NCI-H2171 (cell line): ENCODE measurements at regions not wholly inside any gene's neighbourhood (a gene's known extent, or its start where the extent isn't known, plus 50 kb on each side); places are given as distances from the start of the nearest gene placed in this dataset.
"Not testable (repeated sequence)": the region's sequence is repeated elsewhere in the genome, so short reads cannot be mapped to it uniquely, and the experiment has no call there.

ENCODE experiments used
- DNase-seq: peaks from one replicate; lab custom pipeline; 2025; lab: John Stamatoyannopoulos, UW

DNA sequence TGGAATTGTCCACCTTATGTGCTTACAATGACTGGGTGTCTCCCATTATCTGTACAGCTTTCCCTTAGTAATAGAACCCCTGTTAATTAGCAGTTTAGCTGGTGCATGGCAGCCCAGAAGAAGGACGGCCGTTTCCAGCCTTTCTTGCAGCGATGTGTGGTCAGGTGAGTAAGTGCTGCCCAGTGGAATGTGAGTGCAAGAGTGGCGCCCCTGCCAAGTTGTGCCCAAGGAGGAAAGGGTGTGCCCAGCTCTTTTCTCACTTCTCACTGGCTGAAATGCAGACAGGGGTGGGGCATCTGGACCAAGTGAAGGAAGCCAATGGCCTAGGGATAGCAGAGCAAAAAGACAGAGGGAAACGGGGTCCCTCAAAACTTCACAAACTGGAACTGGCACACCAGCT lies 296.8 kb downstream of the PREX1 start:
- no peak for DNase-seq

DNA sequence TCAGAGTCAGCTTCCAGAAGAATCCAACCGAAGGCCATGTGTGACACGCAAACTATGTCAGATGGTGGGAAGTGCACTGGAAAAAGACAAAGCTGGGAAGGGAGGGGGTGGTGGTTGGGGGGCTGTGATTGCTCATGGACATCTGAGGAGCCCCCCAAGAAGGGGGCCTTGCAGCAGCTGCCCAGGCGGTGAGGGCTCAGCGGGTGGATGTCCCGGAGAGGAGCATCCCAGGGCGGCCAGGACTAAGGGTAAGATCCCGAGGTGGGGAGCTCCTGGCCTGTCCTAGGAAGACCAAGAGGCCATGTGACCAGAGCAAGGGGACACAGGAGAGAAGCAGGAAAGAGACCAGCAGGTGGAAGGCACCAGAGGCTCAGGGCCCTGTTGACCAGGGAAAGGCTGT lies 299.5 kb downstream of the PREX1 start:
- no peak for DNase-seq

DNA sequence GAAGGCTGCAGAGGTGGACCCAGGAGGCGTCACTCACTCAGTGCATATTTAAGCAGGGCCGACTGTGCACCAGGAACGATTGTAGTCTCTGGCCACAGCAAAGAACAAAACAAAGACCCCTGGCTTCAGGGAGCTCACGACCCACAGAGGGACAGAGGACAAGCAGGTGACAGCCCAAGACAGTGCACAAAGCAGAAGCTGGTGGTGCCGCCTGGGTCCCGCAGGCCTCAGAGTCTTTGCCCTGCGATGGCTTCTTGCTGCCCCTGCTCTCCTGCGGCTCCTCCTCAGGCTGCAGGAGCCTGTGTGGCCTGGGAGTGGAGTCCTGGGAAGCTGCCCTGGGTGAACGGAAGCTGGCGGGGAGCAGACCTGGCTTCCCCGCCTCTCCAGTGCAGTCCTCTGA lies 300.0 kb downstream of the PREX1 start:
- DNase-seq: no peak

DNA sequence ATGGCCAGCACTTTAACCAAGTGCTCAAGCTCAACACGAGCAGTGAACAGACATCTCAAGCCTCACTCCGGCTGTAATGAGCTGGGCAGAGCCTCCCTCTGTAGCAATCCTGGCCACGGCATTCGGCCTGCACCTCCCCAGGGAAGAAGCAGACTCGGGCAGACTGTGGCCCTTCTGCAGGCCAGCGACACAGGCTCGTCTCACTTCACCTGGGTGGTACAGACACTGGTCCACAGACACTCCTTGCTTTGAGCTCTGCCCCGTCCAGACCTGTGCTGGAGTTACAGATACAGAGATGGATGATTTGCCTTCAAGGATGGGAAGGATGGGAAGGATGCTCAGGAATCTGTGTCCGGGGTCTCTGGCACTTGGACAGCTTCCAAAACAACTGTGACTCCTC lies 300.9 kb downstream of the PREX1 start:
- no peak for DNase-seq

DNA sequence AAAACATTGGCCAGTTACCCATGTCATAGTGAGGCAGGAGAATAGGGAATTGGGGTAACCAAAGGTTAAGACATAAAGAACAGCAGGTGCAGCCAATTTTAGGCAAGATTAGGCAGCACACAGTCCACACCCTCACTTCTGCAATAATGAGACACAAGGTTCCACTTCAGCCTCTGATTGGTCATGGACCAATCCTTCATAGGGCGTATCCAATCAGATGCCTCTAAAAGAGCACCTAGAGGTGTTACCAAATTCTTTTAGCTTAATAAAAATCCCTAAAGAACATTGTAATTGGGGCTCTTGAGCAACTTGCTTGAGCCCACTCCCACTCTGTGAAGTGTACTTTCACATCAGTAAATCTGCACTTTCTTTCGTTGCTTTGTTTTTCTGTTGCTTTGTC lies 302.4 kb downstream of the PREX1 start:
- DNase-seq: no peak

DNA sequence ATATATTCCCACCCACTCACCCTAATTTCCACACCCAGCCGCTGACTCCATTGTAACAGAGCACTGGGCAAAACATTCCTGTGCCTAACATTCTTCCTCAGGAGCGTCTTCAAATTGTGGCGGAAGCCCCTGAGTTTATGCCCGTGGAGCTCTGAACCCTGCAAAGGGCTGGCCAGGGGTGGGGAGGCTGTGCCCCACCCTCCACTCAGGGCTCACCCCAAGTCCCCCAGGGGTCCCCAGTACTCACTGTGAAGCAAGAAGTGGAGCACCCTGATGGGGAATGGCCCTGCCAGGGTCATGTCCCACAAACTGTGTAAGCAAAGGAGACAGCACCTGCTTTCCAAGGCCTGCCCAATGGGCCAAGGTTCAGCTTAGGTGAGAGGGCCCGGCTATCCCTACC lies 303.2 kb downstream of the PREX1 start:
- no peak for DNase-seq

DNA sequence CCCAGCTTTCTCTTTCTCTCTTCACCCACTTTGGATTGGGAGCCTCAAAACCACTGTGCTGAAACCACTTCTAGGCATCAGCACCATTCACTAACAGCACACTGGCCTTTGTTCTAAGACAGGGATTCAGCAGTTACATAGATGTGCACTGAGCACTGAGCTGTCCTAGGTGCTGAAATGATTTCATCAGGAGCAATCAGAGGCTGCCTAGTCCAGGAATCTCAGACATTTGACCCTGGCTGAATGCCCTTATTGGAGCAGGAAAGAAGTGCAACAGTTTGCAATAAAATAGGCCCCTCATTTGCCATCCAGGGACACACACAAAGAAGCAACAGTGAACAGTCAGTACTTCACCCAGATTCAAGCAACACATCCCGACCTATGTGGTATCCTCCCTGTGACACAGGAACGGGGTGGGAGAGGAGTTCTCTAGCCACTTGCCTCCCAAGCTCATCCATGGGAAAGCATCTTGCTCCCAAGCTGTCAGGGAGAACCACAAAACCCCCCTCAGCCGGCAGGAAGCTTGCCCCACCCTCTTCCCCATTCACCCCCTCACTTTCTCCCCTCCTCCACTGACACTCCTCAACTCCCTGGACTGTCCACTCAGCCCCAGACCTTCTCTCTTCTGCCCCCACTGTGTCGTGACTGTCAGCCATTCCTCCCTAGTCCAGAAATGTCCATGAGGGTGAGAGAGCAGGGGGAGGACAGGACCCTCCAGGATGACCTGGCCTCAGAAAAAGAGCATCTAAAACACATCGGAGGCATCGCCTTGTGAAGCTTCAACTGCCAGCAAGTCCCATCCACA lies 304.4 kb downstream of the PREX1 start:
- no peak for DNase-seq

DNA sequence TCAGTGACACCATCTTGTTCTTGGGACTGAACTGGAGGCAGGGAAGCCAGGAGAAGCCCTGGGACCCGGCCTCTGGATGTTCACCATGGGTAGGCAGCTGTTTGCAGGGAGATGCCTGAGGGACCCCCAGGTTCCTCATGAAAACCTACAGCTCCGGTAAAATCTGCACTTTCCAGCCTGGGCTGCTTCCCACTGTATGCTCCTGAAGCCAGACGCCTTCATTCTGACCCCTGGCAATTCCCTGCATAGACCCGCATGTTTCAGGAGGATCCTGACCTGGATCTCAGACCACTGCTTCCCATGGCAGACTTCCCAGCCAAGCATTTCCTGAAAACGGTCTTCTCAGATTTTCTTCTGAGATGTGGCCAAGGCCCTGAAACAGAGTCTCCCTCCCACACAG lies 306.7 kb downstream of the PREX1 start:
- DNase-seq: no peak

DNA sequence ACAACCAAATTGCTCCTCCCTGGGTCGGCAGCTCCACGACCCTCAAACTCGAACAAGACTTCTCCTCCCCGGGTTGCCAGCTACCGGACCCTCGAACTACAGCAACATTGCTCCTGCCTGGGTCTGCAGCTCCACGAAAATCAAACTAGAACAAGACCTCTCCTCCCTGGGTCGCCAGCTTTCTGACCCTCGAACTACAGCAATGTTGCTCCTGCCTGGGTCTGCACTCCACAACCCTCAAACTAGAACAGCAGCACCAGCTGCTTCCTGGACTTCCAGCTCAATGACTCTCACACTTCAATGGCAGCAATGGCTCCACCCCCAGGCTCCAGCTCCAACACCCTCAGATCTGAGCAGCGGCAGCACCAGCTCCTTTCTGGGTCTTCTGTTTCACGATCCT lies 311.6 kb downstream of the PREX1 start:
- peak; percentile 67 for DNase-seq

DNA sequence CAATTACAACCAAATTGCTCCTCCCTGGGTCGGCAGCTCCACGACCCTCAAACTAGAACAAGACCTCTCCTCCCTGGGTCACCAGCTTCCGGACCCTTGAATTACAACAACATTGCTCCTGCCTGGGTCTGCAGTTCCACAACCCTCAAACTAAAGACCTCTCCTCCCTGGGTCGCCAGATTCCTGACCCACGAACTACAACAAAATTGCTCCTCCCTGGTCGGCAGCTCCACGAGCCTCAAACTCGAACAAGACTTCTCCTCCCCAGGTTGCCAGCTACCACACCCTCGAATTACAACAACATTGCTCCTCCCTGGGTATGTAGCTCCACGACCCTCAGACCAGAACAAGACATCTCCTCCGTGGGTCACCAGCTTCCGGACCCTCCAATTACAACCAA lies 313.2 kb downstream of the PREX1 start:
- not testable (repeated sequence) for DNase-seq

DNA sequence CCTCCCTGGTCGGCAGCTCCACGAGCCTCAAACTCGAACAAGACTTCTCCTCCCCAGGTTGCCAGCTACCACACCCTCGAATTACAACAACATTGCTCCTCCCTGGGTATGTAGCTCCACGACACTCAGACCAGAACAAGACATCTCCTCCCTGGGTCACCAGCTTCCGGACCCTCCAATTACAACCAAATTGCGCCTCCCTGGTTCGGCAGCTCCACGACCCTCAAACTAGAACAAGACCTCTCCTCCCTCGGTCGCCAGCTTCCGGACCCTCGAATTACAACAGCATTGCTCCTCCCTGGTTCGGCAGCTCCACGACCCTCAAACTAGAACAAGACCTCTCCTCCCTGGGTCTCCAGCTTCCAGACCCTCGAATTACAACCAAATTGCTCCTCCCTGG lies 315.3 kb downstream of the PREX1 start:
- not testable (repeated sequence) for DNase-seq

DNA sequence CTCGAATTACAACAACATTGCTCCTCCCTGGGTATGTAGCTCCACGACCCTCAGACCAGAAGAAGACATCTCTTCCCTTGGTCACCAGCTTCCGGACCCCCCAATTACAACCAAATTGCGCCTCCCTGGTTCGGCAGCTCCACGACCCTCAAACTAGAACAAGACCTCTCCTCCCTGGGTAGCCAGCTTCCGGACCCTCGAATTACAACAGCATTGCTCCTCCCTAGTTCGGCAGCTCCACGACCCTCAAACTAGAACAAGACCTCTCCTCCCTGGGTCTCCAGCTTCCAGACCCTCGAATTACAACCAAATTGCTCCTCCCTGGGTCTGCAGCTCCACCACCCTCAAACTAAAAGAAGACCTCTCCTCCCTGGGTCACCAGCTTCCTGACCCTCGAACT lies 322.7 kb downstream of the PREX1 start:
- not testable (repeated sequence) for DNase-seq

DNA sequence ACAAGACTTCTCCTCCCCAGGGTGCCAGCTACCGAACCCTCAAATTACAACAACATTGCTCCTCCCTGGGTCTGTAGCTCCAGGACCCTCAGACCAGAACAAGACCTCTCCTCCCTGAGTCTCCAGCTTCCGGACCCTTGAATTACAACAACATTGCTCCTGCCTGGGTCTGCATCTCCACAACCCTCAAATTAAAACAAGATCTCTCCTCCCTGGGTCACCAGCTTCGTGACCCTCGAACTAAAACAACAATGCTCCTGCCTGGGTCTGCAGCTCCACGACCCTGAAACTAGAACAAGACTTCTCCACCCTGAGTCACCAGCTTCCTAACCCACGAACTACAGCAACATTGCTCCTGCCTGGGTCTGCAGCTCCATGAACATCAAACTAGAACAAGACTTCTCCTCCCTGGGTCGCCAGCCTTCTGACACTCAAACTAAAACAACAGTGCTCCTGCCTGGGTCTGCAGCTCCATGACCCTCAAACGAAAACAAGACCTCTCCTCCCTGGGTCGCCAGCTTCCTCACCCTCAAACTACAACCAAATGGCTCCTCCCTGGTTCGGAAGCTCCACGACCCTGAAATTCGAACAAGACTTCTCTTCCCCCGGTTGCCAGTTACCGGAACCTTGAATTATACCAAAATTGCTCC lies 324.5 kb downstream of the PREX1 start:
- DNase-seq: no peak

DNA sequence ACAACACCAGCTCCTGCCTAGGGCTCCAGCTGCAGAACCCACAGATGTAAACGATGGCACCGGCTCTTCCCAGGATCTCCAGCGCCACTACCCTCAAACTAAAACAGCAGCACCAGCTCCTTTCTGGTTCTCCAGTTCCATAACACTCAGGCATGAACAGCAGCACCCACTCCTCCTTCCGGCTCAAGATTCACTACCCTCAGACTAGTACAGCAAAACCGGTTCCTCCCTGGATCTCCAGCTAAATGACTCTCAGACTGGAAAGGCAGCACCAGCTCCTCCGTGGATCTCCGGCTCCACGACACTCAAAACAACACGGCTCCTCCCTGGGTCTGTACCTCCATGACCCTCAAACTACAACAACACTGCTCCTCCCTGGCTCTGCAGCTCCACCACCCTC lies 325.0 kb downstream of the PREX1 start:
- DNase-seq: no peak

DNA sequence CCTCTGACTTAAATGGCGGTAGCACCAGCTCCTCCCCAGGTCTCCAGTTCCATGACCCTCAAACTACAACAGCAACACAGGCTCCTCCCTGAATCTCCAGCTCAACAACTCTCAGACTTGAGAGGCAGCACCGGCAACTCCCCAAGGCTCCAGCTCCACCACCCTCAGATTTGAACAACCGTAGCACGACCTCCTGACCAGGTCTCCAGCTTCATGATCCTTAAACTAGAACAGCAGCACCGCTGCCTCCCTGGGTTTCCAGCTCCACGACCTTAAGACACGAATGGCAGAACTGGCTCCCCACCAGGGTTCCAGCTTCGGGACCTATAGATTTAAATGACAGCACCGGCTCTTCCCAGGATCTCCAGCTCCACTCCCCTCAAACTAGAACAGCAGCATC lies 325.8 kb downstream of the PREX1 start:
- DNase-seq: no peak

DNA sequence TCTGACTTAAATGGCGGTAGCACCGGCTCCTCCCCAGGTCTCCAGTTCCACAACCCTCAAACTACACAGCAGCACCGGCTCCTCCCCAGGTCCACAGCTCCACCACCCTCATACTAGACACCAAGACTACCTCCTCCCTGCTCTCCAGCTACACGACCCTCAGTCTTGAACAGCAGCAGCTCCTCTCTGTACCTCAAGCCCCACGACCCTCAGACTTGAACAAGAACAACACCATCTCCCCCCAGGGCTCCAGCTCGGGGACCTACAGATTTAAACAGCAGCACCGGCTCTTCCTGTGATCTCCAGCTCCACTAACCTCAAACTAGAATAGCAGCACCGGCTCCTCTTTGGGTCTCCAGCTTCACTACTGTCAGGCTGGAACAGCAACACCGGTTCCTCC lies 326.9 kb downstream of the PREX1 start:
- DNase-seq: not testable (repeated sequence)

DNA sequence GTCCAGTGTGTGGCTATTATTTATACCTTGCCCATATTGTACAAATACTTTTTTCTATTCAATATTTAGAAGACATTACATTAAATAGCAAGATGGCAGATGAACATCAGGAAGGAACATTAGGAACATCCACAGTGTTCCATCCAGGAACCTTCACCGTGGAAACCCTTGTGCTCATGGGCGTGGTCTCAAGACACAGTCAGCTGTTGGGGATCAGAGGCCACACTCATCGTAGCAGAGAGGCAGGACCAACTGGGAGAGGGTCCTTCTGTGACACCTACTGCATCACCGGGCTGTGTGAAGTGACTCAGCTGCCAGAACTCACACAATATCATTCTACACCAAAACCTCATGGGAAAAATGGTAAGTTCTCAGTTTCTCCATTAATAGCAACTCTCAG lies 328.9 kb downstream of the PREX1 start:
- DNase-seq: not testable (repeated sequence)

DNA sequence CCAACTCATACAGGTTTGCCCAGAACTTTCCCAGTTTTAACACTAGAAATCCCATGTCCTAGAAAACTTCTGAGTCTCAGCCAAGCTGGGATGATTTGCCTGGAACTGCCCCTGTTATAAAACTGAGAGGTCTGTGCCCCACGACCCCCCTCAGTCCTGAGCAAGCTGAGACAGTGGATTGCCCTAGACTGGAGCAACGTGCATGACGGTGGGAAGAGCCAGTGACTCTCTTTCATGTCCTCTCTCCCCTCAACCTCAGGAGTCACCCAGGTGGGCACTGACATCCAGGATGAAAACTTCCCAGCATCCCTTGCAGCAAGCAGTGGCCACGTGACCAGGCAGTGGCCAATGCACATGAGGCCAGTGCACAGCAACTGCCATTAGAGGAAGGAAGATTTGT lies 329.7 kb downstream of the PREX1 start:
- not testable (repeated sequence) for DNase-seq

DNA sequence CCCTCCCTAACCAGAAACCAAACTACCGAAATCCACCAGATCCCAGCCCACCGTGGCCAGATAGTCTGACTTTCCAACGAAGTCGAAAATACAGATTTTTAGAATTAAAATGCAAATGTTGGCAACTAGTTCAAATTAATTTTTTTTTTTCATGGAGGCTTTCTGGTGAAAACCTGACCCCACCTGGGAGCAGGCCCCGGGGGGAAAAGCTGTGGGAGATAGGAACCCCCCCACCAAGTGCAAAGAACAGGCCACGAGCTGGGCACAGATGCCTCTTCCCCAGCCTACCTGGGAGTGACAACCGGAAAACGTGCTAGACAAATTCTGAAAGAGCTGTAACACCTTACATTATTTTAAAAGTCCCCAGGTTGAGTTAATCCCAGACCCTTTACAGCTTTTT lies 333.8 kb downstream of the PREX1 start:
- DNase-seq: no peak

DNA sequence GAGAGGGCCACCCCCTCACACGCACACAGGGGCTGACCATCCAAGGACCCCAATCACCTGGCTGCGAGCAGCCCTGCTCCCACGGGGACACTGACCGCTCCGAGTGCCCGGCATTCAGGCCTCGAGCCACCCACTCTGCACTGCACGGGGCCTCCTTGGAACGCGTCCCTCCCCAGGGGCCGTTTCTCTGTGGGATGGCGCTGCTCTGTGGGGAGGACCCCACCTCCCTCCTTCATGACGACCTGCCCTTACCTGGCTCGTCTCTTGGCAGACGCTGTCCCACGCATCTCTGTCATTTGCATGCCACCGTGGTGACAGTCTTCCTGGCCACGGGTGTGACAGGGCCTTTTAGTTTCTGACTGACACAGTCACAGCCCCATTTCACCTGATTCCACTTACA lies 334.5 kb downstream of the PREX1 start:
- DNase-seq: not testable (repeated sequence)

DNA sequence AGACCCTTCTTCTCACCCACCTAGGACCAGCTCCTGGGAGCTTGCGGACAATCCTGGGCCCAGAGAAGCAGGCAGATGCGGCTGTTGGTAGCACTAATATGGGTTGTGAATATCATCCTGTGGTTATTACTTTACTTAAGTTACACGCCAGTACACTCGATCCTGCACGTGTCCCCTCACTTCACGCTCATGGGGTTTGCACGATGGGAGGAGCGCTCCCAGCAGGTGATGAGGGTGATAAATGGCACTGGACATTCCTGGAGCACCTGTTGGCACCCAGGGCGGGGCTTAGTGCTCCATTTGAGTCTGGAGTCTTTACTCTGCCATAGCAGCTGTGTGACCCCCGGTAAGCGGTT lies 335.1 kb downstream of the PREX1 start:
- no peak for DNase-seq

DNA sequence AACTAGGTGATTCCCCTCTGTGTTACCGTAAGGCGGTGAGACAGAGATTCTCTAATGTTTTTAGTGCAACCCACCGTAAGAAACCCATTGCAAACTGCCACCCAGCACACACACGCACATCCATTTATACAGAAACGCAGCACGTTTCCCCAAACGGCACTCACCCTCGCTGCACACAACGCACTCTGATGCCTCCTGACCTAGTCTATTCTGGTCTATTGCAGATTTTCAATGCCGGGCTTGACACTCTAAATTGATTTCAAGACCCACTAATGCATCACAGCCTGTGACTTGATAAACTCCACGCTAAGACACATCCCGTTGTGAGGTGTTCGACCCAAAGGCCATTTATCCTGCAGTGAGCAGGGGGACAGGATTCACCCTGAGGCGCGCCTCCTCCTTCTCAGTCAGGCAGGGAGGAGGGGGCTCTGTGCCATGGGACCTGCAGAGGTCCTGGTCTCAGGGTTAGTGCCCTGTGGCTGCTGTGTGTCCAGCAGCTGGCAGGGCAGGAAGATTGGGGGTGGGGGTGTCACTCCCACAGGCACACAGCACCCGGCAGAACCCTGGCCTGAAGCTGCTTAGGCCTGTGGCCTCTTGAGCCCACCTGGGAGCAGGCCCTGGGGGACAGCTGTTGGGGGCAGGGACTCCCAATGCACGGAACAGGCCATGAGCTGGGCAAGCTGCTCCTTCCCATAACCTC lies 335.6 kb downstream of the PREX1 start:
- no peak for DNase-seq
